ENCODE measurements at regions not wholly inside any gene's neighbourhood (a gene's known extent, or its start where the extent isn't known, plus 50 kb on each side); places are given as distances from the start of the nearest gene placed in this dataset.

DNA sequence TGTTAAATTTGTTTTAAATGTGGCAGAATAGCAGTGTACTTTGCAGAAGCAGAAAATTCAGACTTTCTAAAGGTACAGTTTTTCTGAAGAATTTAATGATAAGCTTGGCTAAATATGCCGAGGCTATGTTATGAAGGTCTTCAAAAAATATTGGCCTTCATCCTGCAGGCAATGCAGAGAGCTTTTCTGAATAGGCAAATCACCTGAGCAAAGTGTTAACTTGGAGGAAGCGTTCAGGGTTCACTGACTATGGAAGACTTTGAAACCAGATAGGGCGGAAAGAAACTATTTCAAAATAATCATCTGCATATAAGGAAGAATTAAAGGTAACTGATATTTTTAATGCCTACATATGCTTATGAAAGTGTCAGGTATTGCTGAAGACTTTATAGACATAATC, 133.7 kb upstream of the SETBP1 start:
- Histone ChIP-seq H3K27ac (no peak overlapping the region), H3K4me3 (no peak overlapping the region), H3K9me3 (no peaks in the 10 kb centered on the region), H3K36me3 (no peaks in the 10 kb centered on the region), H3K4me1 (peaks cover 3% of the 10 kb centered on the region), H3K27me3 (no peaks in the 10 kb centered on the region)
- DNase-seq (ENCODE audit: low spot score in 2 of 2) = no peak
- WGBS = 60% methylated on average over 3 of the region's 3 CpGs
- no peak for TF ChIP-seq POLR2AphosphoS5 (IDR thresholded peaks at IDR 0.05)
- TF ChIP-seq EP300 (IDR thresholded peaks at IDR 0.05) = no peak
- TF ChIP-seq, protein P1, sequence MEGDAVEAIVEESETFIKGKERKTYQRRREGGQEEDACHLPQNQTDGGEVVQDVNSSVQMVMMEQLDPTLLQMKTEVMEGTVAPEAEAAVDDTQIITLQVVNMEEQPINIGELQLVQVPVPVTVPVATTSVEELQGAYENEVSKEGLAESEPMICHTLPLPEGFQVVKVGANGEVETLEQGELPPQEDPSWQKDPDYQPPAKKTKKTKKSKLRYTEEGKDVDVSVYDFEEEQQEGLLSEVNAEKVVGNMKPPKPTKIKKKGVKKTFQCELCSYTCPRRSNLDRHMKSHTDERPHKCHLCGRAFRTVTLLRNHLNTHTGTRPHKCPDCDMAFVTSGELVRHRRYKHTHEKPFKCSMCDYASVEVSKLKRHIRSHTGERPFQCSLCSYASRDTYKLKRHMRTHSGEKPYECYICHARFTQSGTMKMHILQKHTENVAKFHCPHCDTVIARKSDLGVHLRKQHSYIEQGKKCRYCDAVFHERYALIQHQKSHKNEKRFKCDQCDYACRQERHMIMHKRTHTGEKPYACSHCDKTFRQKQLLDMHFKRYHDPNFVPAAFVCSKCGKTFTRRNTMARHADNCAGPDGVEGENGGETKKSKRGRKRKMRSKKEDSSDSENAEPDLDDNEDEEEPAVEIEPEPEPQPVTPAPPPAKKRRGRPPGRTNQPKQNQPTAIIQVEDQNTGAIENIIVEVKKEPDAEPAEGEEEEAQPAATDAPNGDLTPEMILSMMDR (IDR thresholded peaks at IDR 0.05) = no peak
- no peak for TF ChIP-seq POLR2A (IDR thresholded peaks at IDR 0.05)

DNA sequence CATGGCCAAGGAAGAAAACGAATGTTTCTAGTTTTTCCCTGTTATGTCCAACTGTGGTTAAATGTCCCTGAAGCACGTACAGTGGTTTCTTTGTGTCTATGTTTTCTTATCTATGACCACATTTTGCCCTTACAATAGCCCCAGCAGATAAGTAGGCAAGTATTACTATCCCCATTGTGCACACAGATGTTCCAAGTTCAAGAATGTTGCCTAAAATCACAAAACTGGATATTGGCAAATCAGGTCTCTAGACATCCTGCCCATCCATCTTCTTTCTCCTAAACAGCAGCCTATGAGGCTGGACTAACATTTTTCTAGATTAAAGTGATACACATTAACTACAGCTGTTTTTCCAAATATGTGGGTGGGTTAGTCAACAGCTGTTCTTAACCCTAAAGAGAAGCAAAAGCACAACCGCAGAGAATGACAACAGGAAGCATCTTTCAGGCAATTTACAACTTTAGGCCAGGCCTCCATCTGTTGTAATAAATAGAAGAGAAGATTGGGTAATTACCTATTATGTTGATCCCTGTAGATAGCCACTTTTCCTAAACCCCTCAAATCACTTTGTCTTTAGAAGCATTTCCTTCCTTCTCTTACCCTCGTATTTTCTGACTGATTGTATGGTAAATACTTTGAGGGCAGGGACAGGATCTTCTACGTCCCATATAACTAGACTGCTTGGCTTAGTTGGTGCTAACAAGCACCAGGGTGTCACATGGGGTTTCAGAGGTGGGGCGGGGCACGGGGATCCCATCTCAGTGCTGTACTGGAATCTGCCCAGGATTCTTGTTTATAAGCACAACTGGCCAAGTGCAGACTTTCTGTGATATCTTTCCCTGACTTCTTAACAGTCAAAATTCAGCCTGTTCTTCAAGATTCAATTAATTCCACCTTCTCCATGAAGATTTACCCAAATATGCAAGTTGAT, 132.1 kb upstream of the SETBP1 start:
- no peaks in the 10 kb centered on the region for H3K4me1 ChIP-seq
- DNase-seq (ENCODE audit: low spot score in 2 of 2) = no peak
- H3K27ac ChIP-seq = no peak overlapping the region
- no peaks in the 10 kb centered on the region for H3K9me3 ChIP-seq
- 52% methylated on average over 7 of the region's 7 CpGs for WGBS
- TF ChIP-seq POLR2A (IDR thresholded peaks at IDR 0.05) (no peak), EP300 (IDR thresholded peaks at IDR 0.05) (no peak), POLR2AphosphoS5 (IDR thresholded peaks at IDR 0.05) (no peak)
- TF ChIP-seq, protein P1 (IDR thresholded peaks at IDR 0.05) = no peak
- no peaks in the 10 kb centered on the region for H3K27me3 ChIP-seq
- no peaks in the 10 kb centered on the region for H3K36me3 ChIP-seq
- H3K4me3 ChIP-seq = no peak overlapping the region

GRCh38 chr18:44552706-44553105, 128.0 kb upstream of the SETBP1 start:
- no peaks in the 10 kb centered on the region for H3K4me1 ChIP-seq
- 75% methylated on average over 2 of the region's 2 CpGs for WGBS
- TF ChIP-seq POLR2AphosphoS5 (IDR thresholded peaks at IDR 0.05) (no peak), EP300 (IDR thresholded peaks at IDR 0.05) (no peak), POLR2A (IDR thresholded peaks at IDR 0.05) (no peak)
- TF ChIP-seq, protein P1 (IDR thresholded peaks at IDR 0.05) = no peak
- no peaks in the 10 kb centered on the region for H3K27me3 ChIP-seq
- no peak overlapping the region for H3K4me3 ChIP-seq
- no peak for DNase-seq (ENCODE audit: low spot score in 2 of 2)
- H3K9me3 ChIP-seq = no peaks in the 10 kb centered on the region
- no peaks in the 10 kb centered on the region for H3K36me3 ChIP-seq
- H3K27ac ChIP-seq = no peak overlapping the region

- Histone ChIP-seq H3K27ac (no peak overlapping the region), H3K4me3 (no peak overlapping the region), H3K27me3 (no peaks in the 10 kb centered on the region), H3K36me3 (no peaks in the 10 kb centered on the region), H3K4me1 (no peaks in the 10 kb centered on the region), H3K9me3 (no peaks in the 10 kb centered on the region)
- WGBS = 77% methylated on average over 3 of the region's 3 CpGs
- no peak for TF ChIP-seq POLR2AphosphoS5 (IDR thresholded peaks at IDR 0.05)
- TF ChIP-seq, protein P1 (IDR thresholded peaks at IDR 0.05) = no peak
- TF ChIP-seq POLR2A (IDR thresholded peaks at IDR 0.05) = no peak
- TF ChIP-seq EP300 (IDR thresholded peaks at IDR 0.05) = no peak
- DNase-seq (ENCODE audit: low spot score in 2 of 2) = no peak
These were observed 124.4 kb upstream of the SETBP1 start for GRCh38 chr18:44556296-44556695.

DNA sequence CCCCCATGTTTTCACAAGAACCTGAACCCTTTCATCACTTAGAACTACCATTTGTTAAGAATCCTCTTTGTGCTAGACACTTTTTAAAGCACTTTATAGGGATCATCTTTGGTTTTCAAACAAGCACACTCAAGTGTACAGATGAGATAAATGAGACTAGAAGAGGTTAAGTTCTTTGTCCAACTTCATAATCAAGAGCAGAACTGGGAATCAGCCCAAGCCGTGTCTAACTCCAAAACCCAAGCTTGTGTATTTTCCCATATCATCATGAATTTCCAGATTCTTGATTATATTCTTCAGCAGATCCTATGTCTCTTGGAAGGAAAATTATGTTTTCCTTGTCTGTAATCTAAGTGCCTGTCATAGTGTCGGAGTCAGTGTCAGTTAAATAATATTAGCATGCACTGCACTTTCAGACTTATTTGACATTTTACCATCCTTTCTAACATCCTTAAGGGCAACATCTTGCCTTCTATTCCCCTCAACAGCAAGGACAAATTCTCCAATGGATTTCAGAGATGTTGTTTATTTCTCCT, 123.0 kb upstream of the SETBP1 start:
- TF ChIP-seq, protein P1 (IDR thresholded peaks at IDR 0.05) = no peak
- TF ChIP-seq EP300 (IDR thresholded peaks at IDR 0.05) (no peak), POLR2A (IDR thresholded peaks at IDR 0.05) (no peak), POLR2AphosphoS5 (IDR thresholded peaks at IDR 0.05) (no peak)
- Histone ChIP-seq H3K4me1 (no peaks in the 10 kb centered on the region), H3K36me3 (no peaks in the 10 kb centered on the region), H3K9me3 (no peaks in the 10 kb centered on the region), H3K27ac (no peak overlapping the region), H3K4me3 (no peak overlapping the region), H3K27me3 (no peaks in the 10 kb centered on the region)
- no peak for DNase-seq (ENCODE audit: low spot score in 2 of 2)
- 60% methylated on average over 2 of the region's 2 CpGs for WGBS

All from suprapubic skin (tissue), 4 donors.